Middle frontal gyrus (tissue), 1 donor: ENCODE measurements at regions not wholly inside any gene's neighbourhood (a gene's known extent, or its start where the extent isn't known, plus 50 kb on each side); places are given as distances from the start of the nearest gene placed in this dataset.

ENCODE experiments used
- DNase-seq: peaks from one replicate; pipeline ENCODE4 v3.0.0-alpha.2; 2015; ENCODE audit warnings: low spot score; ENCODE audit errors: extremely low spot score

GRCh38 chr5:112653638-112654205 lies 84.0 kb upstream of the APC start:
- DNase-seq = no peak

- DNase-seq = no peak
These were observed 82.2 kb upstream of the APC start for GRCh38 chr5:112655513-112655912.

DNA sequence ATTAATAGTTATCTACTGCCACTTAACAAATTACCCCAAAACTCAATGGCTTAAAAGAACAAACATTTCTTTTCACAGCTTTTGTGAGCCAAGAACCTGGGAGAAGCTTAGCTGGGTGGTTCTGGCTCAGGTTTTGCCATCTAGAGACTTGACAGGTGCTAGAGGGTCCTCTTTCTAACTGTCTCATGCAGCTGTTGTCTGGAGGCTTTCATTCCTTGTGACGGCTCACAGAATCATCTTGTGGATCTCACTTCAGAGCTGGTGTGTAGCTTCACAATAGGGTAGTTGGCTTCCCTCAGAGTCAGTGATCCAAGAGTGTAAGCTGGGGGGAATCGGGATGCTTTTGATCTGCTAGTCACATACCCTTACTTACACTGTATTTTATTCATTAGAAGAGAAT lies 81.2 kb upstream of the APC start:
- no peak for DNase-seq

GRCh38 chr5:112657804-112658203 lies 79.9 kb upstream of the APC start:
- DNase-seq = no peak

DNA sequence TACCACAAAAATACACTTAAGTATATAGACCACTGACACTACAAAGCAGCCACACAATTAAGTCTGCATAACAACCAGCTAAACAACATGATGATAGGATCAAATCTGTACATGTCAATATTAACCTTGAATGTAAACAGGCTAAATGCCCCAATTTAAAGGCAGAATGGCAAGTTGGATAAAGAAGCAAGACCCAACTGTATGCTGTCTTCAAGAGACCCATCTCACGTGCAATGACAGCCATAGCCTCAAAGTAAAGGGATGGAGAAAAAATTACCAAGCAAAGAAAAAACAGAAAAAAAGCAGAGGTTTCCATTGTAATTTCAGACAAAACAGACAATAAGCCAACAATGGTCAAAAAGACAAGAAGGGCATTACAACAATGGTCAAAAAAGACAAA lies 77.3 kb upstream of the APC start:
- DNase-seq = no peak

DNA sequence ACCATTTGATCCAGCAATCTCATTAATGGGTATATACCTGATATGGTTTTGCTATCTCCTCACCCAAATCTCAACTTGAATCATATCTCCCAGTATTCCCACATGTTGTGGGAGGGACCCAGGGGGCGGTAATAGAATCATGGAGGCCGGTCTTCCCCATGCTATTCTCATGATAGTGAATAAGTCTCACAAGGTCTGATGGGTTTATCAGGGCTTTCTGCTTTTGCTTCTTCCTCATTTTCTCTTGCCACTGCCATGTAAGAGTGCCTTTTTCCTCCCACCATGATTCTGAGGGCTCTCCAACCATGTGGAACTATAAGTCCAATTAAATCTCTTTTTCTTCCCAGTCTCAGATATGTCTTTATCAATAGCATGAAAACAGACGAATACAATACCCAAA lies 74.5 kb upstream of the APC start:
- DNase-seq = no peak

DNA sequence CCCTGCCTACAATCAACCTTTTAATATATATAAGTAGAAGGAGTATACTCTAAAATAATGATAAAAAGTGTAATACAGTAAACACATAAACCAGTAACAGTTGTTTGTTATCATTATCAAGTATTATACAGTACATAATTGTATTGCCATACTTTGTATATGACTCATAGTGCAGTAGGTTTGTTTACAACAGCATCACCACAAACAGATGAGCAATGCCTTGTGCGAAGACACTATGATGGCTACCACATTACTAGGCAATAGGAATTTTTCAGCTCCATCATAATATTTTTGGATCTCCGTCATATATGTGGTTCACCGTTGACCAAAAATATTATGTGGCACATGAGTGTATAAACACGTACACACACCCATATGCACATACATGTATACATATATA lies 69.7 kb upstream of the APC start:
- no peak for DNase-seq

GRCh38 chr5:112668911-112669310 lies 68.8 kb upstream of the APC start:
- no peak for DNase-seq

DNA sequence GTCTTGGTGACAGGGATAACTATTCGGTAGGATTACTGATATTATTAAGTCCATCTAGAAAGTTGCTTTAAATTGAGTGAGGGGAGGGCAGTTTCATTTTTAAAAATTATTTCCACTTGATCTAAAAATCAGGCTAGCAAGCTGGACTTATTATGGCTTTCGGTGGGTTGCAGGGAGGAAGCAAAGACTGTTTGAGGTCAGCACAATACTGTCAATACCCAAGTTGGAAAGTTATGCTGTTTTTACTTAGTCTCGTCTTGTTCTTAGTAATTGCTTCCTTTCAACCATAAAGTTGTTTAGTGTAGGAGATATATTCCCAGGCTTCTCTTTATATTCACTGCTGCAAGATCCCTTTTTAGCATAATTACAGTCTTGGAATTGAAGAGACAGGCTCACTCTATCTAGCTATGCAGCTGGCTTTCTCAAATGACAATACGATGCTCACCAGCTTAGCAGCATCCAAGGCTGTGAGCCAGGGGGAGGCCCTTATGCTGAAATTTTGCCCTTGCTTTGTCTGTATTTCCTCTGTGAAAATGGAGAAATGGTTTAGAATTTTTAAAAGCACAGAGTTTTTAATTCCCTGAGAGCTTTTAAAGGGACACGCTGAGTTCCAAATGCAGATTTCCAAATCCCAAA lies 68.2 kb upstream of the APC start:
- no peak for DNase-seq

- no peak for DNase-seq
These were observed 66.0 kb upstream of the APC start for GRCh38 chr5:112671687-112672086.

DNA sequence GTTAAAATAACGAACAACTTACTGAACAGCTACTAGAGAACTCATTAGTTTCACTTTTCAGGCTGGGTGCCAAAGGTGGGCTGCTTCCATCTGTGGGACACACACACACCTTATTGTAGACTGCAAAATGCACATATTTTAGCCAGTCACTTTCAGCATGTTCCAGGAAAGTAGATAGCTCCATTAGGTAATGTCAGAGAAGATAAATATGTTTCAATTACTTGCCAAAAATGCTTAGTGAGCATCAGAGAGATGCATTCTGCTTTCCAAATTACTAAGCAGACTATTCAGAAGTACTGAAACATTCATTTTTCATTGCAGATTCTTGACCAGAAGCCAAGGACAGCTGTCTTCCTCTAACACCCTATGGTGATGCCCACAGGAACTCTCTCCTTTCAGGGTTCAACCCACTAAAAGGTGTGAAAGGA lies 56.2 kb upstream of the APC start:
- no peak for DNase-seq

GRCh38 chr5:112682621-112683061 lies 55.0 kb upstream of the APC start:
- no peak for DNase-seq

GRCh38 chr5:112684121-112684520 lies 53.6 kb upstream of the APC start:
- DNase-seq = no peak

DNA sequence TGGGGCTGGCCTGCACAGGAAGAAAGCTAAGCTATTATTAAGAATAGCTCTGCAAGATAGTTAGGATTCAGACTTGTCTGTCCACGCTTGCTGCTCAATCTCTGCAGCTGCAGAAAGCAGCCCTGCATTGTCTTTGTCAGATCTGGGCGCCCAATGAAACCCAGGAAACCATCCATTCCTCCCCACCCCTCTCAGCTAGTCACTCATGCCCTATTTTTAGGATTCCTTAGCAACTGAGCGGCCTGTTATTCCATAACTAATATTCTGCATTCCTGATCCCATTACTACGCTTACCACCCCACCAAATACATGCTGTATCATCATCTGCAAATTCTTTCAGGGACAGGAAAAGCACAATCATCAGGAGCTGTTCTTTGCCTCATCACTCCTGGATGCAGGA lies 52.9 kb upstream of the APC start:
- DNase-seq = no peak

DNA sequence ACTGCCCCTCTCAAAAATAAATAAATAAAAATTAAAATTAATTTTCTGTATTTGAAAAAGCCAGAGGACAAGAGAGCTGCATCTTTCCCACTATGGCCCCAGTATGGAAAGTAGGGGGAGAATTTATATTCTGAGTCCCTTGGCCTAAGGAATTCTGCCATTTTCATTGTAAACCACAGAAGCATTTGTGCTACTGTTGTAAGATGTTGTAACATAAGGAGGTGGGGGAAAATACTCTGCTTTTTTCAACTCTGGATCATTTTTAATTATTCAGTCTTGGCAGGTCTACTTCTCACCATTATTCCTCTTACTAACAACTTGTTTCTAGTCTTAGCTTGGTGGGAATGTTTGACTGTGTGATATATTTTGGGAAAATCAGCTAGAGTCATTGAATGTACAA lies 52.3 kb upstream of the APC start:
- DNase-seq = no peak

DNA sequence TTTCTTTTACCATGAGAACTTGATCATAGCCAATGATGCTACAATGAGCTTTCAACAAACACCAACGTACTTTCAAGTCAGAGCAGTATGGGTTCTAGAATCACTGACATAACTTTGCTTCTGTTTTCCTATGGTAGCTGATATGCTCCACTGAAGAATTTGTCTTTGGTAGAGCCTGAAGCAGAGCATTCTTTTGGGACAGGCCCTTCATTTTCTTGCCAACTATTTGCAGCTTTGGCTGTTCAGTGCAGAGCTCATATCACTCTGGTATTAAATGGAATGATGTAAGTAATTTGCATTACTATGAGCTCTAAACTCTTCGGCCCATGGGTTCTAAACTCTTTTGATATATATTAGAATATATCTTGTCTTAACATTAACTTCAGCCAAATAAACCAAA lies 51.8 kb upstream of the APC start:
- no peak for DNase-seq

- no peak for DNase-seq
These were observed 51.0 kb upstream of the APC start for GRCh38 chr5:112686675-112687074.

GRCh38 chr5:112687306-112687705 lies 50.4 kb upstream of the APC start:
- DNase-seq = no peak
